Trophoblast cell (in vitro differentiated cells and primary cell): ENCODE measurements at regions not wholly inside any gene's neighbourhood (a gene's known extent, or its start where the extent isn't known, plus 50 kb on each side); places are given as distances from the start of the nearest gene placed in this dataset.

Experiments used
- DNase-seq, 2 donors: peaks; one replicate each; pipeline ENCODE4 v3.0.0-alpha.2; 2016
- H2AFZ ChIP-seq: 2 replicates; pipeline ENCODE4 v1.6.1; 2013; ENCODE audit warnings: low read length, moderate library complexity, mild to moderate bottlenecking; ENCODE audit not compliant: insufficient read depth, poor library complexity
- H2AK5ac ChIP-seq: 2 replicates; pipeline ENCODE4 v1.6.1; 2013; ENCODE audit warnings: mild to moderate bottlenecking, low read length
- H2BK120ac ChIP-seq: 2 replicates; pipeline ENCODE4 v1.6.1; 2013; ENCODE audit warnings: low read length, mild to moderate bottlenecking, moderate library complexity; ENCODE audit not compliant: insufficient read depth, poor library complexity
- H2BK12ac ChIP-seq: 2 replicates; pipeline ENCODE4 v1.6.1; 2013; ENCODE audit warnings: mild to moderate bottlenecking, low read length, moderate library complexity
- H2BK5ac ChIP-seq: 2 replicates; pipeline ENCODE4 v1.6.1; 2013; ENCODE audit warnings: low read length, low read depth, moderate library complexity, mild to moderate bottlenecking; ENCODE audit not compliant: poor library complexity
- H3K14ac ChIP-seq: 2 replicates; pipeline ENCODE4 v1.6.1; 2013; ENCODE audit warnings: mild to moderate bottlenecking, low read length
- H3K18ac ChIP-seq: 2 replicates; pipeline ENCODE4 v1.6.1; 2013; ENCODE audit warnings: mild to moderate bottlenecking, low read length
- H3K23ac ChIP-seq: 2 replicates; pipeline ENCODE4 v1.6.1; 2013; ENCODE audit warnings: low read length
- H3K27ac ChIP-seq: 2 replicates; pipeline ENCODE4 v1.5.1; 2013; ENCODE audit warnings: low read depth, mild to moderate bottlenecking, inconsistent platforms, low read length, moderate library complexity
- H3K27me3 ChIP-seq: 2 replicates; pipeline ENCODE4 v1.6.1; 2013; ENCODE audit warnings: inconsistent platforms, mild to moderate bottlenecking, low read length, moderate library complexity; ENCODE audit not compliant: insufficient read depth
- H3K36me3 ChIP-seq, 2 experiments: 1 replicate in 1 of 2; 2 replicates in 1 of 2; pipeline ENCODE4 v1.6.1; 2013; ENCODE audit warnings: low read length in 2 of 2, mild to moderate bottlenecking in 2 of 2, moderate library complexity in 1 of 2; ENCODE audit not compliant: insufficient read depth in 2 of 2, control insufficient read depth in 1 of 2
- H3K4ac ChIP-seq: 2 replicates; pipeline ENCODE4 v1.6.1; 2013; ENCODE audit warnings: low read depth, mild to moderate bottlenecking, low read length, moderate library complexity
- H3K4me1 ChIP-seq, 2 experiments: 1 replicate in 1 of 2; 2 replicates in 1 of 2; pipeline ENCODE4 v1.6.1; 2013; ENCODE audit warnings: low read length in 2 of 2, mild to moderate bottlenecking in 2 of 2, moderate library complexity in 1 of 2; ENCODE audit not compliant: insufficient read depth in 2 of 2, control insufficient read depth in 1 of 2
- H3K4me2 ChIP-seq: 2 replicates; pipeline ENCODE4 v1.6.1; 2013; ENCODE audit warnings: inconsistent platforms, mild to moderate bottlenecking, low read length, moderate library complexity
- H3K4me3 ChIP-seq: 2 replicates; pipeline ENCODE4 v1.5.1; 2013; ENCODE audit warnings: mild to moderate bottlenecking, low read depth, low read length, inconsistent platforms
- H3K79me1 ChIP-seq: one replicate; pipeline ENCODE4 v1.6.1; 2013; ENCODE audit warnings: low read length
- H3K79me2 ChIP-seq: 2 replicates; pipeline ENCODE4 v1.6.1; 2013; ENCODE audit warnings: low read length, mild to moderate bottlenecking; ENCODE audit not compliant: control insufficient read depth, insufficient read depth, poor library complexity
- H3K9ac ChIP-seq: 2 replicates; pipeline ENCODE4 v1.6.1; 2013; ENCODE audit warnings: mild to moderate bottlenecking, low read length
- H3K9me3 ChIP-seq: 2 replicates; pipeline ENCODE4 v1.6.1; 2013; ENCODE audit warnings: low read depth, mild to moderate bottlenecking, control low read depth, inconsistent platforms, low read length; ENCODE audit not compliant: insufficient read depth
- H4K12ac ChIP-seq: 2 replicates; pipeline ENCODE4 v1.6.1; 2013; ENCODE audit warnings: low read depth, mild to moderate bottlenecking, low read length, moderate library complexity
- H4K8ac ChIP-seq: 2 replicates; pipeline ENCODE4 v1.6.1; 2013; ENCODE audit warnings: low read depth, mild to moderate bottlenecking, low read length, moderate library complexity
- H4K91ac ChIP-seq: one replicate; pipeline ENCODE4 v1.6.1; 2013; ENCODE audit warnings: low read depth, mild to moderate bottlenecking, low read length, moderate library complexity
- WGBS: extraction: QIAGEN DNeasy Blood & Tissue Kit; methylation state at CpG from one replicate; pipeline ENCODE4 v1.1.7; 2013; ENCODE audit warnings: missing lambda C conversion rate; ENCODE audit not compliant: insufficient read length, insufficient coverage; ENCODE audit errors: extremely low coverage; 5-methylcytosine and 5-hydroxymethylcytosine counted together

GRCh38 chr6:113755449-113756289 is 101.5 kb upstream of the MARCKS start:
- H3K9me3 ChIP-seq = no peaks in the 10 kb centered on the region
- peak overlapping the region; percentile 49 for H2BK12ac ChIP-seq
- no peak for DNase-seq
- no peak overlapping the region for H2AK5ac ChIP-seq
- H3K79me1 ChIP-seq = no peaks in the 10 kb centered on the region
- no peak overlapping the region for H2AFZ ChIP-seq
- no peak overlapping the region for H3K18ac ChIP-seq
- no peak overlapping the region for H3K4ac ChIP-seq
- H3K4me3 ChIP-seq = no peak overlapping the region
- H3K4me2 ChIP-seq = no peak overlapping the region
- WGBS = no CpG with 5 or more reads among the region's 4 CpGs
- H4K12ac ChIP-seq = no peak overlapping the region
- H4K91ac ChIP-seq = no peak overlapping the region
- H3K4me1 ChIP-seq = no peaks in the 10 kb centered on the region
- no peak overlapping the region for H2BK120ac ChIP-seq
- no peak overlapping the region for H4K8ac ChIP-seq
- H3K27ac ChIP-seq = no peak overlapping the region
- H3K23ac ChIP-seq = no peak overlapping the region
- no peaks in the 10 kb centered on the region for H3K27me3 ChIP-seq
- no peaks in the 10 kb centered on the region for H3K36me3 ChIP-seq
- H3K14ac ChIP-seq = no peak overlapping the region
- H2BK5ac ChIP-seq = no peak overlapping the region
- no peaks in the 10 kb centered on the region for H3K79me2 ChIP-seq
- H3K9ac ChIP-seq = no peak overlapping the region

GRCh38 chr6:113756290-113756665 is 100.9 kb upstream of the MARCKS start:
- H3K14ac ChIP-seq = no peak overlapping the region
- H3K27ac ChIP-seq = no peak overlapping the region
- no peak overlapping the region for H3K4me3 ChIP-seq
- no peak overlapping the region for H3K9ac ChIP-seq
- no peak overlapping the region for H3K18ac ChIP-seq
- DNase-seq = no peak
- H3K9me3 ChIP-seq = no peaks in the 10 kb centered on the region
- H3K23ac ChIP-seq = no peak overlapping the region
- no peak overlapping the region for H4K91ac ChIP-seq
- no peak overlapping the region for H4K12ac ChIP-seq
- H4K8ac ChIP-seq = no peak overlapping the region
- no peaks in the 10 kb centered on the region for H3K27me3 ChIP-seq
- H3K36me3 ChIP-seq = no peaks in the 10 kb centered on the region
- no CpG with 5 or more reads among the region's 2 CpGs for WGBS
- H2AK5ac ChIP-seq = no peak overlapping the region
- H3K4me1 ChIP-seq = no peaks in the 10 kb centered on the region
- H2BK120ac ChIP-seq = no peak overlapping the region
- H2BK5ac ChIP-seq = no peak overlapping the region
- no peaks in the 10 kb centered on the region for H3K79me2 ChIP-seq
- H2BK12ac ChIP-seq = no peak overlapping the region
- H3K4me2 ChIP-seq = no peak overlapping the region
- H3K79me1 ChIP-seq = no peaks in the 10 kb centered on the region
- no peak overlapping the region for H2AFZ ChIP-seq
- H3K4ac ChIP-seq = no peak overlapping the region

- Histone ChIP-seq H3K27ac (no peak overlapping the region), H2AK5ac (no peak overlapping the region), H4K91ac (no peak overlapping the region), H4K8ac (no peak overlapping the region), H2BK12ac (no peak overlapping the region), H3K14ac (no peak overlapping the region), H3K79me1 (no peaks in the 10 kb centered on the region), H4K12ac (no peak overlapping the region), H3K23ac (no peak overlapping the region), H2BK5ac (no peak overlapping the region), H2AFZ (no peak overlapping the region), H3K9me3 (no peaks in the 10 kb centered on the region), H3K36me3 (no peaks in the 10 kb centered on the region), H3K18ac (no peak overlapping the region), H3K79me2 (no peaks in the 10 kb centered on the region), H3K4me3 (no peak overlapping the region), H3K9ac (no peak overlapping the region), H3K27me3 (no peaks in the 10 kb centered on the region), H3K4ac (no peak overlapping the region), H3K4me2 (no peak overlapping the region), H3K4me1 (no peaks in the 10 kb centered on the region), H2BK120ac (no peak overlapping the region)
- DNase-seq = no peak
- WGBS = no CpG with 5 or more reads among the region's 7 CpGs
Observed at GRCh38 chr6:113758214-113758613, 98.9 kb upstream of the MARCKS start.

- Histone ChIP-seq H4K12ac (no peak overlapping the region), H3K27me3 (no peaks in the 10 kb centered on the region), H3K4ac (no peak overlapping the region), H2BK12ac (no peak overlapping the region), H3K36me3 (no peaks in the 10 kb centered on the region), H3K27ac (no peak overlapping the region), H3K79me1 (no peaks in the 10 kb centered on the region), H4K91ac (no peak overlapping the region), H3K14ac (no peak overlapping the region), H3K23ac (peak overlapping the region; percentile 96), H3K4me1 (peaks cover 3 to 4% of the 10 kb centered on the region in 2 experiments), H2AK5ac (no peak overlapping the region), H3K4me2 (no peak overlapping the region), H3K9ac (no peak overlapping the region), H3K18ac (no peak overlapping the region), H4K8ac (no peak overlapping the region), H3K9me3 (no peaks in the 10 kb centered on the region), H2BK5ac (no peak overlapping the region), H3K79me2 (no peaks in the 10 kb centered on the region), H2AFZ (no peak overlapping the region), H2BK120ac (no peak overlapping the region), H3K4me3 (no peak overlapping the region)
- peak in 1 of 2 donors; percentile 19 for DNase-seq
- WGBS = no CpG with 5 or more reads among the region's 1 CpG
Observed at GRCh38 chr6:113758826-113759574, 98.1 kb upstream of the MARCKS start.
